ENCODE measurements at regions not wholly inside any gene's neighbourhood (a gene's known extent, or its start where the extent isn't known, plus 50 kb on each side); places are given as distances from the start of the nearest gene placed in this dataset.

DNA sequence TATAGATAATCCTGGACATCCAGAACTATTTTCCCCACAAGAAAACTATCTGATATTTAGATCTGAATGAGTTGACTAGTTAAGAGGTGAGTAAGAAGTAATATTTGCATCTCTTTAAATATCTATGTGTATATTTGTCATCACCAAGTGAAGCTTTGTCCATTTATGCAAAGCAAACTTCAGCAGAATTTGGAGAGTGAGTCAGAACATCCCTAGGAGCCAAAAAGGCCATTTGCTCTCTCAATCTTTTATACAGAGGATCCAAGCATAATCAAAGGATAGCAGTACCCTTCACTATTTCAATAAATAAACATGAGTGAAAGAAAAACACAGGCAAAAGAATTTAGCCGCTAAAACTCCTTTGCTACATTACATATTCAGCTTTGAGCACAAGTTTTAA lies 454.4 kb downstream of the NR2F1-AS1 start:
- no peak overlapping the region for H3K27ac ChIP-seq
- TF ChIP-seq, protein P1, sequence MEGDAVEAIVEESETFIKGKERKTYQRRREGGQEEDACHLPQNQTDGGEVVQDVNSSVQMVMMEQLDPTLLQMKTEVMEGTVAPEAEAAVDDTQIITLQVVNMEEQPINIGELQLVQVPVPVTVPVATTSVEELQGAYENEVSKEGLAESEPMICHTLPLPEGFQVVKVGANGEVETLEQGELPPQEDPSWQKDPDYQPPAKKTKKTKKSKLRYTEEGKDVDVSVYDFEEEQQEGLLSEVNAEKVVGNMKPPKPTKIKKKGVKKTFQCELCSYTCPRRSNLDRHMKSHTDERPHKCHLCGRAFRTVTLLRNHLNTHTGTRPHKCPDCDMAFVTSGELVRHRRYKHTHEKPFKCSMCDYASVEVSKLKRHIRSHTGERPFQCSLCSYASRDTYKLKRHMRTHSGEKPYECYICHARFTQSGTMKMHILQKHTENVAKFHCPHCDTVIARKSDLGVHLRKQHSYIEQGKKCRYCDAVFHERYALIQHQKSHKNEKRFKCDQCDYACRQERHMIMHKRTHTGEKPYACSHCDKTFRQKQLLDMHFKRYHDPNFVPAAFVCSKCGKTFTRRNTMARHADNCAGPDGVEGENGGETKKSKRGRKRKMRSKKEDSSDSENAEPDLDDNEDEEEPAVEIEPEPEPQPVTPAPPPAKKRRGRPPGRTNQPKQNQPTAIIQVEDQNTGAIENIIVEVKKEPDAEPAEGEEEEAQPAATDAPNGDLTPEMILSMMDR (conservative IDR thresholded peaks at IDR 0.05): no peak

DNA sequence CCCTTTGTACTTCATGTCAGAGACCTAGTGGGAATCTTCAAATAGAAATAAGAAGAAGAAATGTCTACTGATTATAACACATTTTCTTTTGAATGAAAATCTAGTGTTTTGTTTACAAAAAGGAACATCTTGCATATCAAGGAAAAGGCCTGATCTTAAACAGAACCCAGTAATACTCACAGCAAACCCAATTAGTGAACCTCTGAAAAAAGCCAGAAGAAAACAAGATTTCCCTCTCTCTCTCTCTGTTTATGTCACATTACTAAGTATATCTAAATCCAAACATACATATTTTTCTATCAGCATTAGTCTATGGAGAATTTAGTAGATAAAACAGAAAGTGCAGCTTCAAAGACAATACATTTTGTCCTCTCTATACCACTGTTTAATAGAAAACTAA lies 457.9 kb downstream of the NR2F1-AS1 start:
- TF ChIP-seq, protein P1 (conservative IDR thresholded peaks at IDR 0.05): no peak
- no peak overlapping the region for H3K27ac ChIP-seq

DNA sequence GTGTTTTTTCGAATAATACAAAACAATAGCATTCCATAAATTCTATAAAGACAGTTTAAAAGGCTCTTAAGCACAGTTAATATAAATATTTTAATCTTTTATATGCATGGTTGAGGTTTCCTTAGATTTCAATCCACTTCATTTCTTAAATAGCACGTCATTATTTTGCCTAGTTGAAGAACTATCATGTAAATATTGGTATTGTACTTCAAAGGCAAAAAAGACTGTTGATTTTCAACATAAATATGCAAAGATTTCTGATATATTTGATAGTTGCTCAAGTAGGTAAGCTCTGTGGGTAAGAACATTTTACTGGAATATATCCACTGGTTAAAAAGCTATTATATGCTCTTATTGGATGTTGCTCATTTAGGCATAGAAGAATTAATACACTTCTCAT lies 458.6 kb downstream of the NR2F1-AS1 start:
- TF ChIP-seq, protein P1 (conservative IDR thresholded peaks at IDR 0.05): no peak

DNA sequence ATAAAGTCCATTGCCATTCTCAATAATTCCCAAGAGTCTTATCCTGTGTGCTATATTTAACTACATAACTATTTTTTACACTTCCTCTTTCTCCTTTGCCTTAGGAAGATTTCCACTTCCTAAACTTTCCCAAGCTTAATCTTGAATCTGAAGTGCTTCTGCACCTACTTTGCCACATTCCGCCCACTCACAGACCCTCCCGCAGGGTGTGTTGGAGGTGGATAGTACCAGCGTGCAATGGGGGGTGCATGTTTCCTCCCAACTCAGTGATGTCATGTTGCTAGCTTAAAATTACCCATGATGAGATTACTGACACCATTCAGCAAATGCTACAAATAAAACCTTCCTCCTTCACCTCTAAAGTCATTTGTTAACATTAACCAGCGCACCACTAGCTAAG lies 460.2 kb downstream of the NR2F1-AS1 start:
- H3K27ac ChIP-seq: no peak overlapping the region
- TF ChIP-seq, protein P1 (conservative IDR thresholded peaks at IDR 0.05): no peak

More for the DNA sequence above, 458.6 kb downstream of the NR2F1-AS1 start:
- no peak overlapping the region for H3K27ac ChIP-seq

DNA sequence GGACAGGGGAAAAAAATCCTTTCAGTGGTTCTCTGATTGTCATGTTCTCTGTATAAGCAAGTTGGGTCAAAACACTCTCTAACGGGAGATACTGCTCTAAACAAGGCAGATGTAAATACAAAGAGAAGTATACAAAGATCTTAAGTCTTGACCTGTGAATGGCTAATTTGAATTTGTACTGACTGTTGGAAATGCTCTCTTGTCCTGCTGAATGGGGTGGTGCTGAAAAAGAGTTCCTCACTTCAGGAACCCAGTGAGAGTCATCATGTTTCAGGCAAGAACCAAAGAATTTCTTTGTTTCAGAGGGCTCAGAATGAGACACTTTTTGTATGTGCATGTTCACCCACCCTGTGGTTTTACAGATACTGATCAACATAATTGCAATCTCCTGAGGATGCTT lies 461.0 kb downstream of the NR2F1-AS1 start:
- TF ChIP-seq, protein P1 (conservative IDR thresholded peaks at IDR 0.05): no peak
- H3K27ac ChIP-seq: no peak overlapping the region

DNA sequence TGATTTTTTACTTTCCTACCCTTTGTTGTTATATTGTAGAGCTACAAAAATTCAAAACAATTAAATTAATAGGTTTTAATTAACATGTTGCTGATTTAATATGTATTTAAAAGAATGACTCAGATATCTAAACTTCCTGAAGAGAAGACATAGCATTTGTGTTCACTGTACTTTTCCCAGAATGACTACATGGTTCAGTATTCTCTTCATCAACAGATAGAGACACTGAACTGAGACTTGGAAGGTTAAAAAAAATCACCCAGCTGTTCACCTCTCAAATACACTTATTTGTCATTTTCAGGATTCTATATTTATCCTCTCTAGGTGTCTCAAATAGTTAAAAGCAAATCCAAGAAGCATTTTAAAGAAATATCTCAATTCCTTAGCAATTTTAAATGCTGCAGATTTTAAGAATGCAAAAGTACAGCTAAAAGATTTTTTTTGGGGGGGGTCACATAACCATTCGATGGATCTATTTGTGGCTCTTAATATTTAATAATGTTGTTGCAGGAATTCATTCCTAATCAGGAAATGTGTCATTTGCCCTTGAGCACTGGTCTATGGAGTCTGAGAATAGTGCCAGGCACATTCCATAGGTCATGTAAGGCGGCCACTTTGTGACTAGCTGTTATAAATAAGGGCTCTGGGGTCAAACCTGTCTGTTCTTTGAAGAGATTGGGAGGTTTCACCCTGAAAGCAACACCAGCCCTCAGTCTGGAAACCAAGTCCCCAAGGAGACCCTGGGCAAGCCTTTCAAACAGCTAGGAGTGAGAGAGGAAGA lies 463.1 kb downstream of the NR2F1-AS1 start:
- H3K27ac ChIP-seq: no peak overlapping the region
- TF ChIP-seq, protein P1 (conservative IDR thresholded peaks at IDR 0.05): no peak

DNA sequence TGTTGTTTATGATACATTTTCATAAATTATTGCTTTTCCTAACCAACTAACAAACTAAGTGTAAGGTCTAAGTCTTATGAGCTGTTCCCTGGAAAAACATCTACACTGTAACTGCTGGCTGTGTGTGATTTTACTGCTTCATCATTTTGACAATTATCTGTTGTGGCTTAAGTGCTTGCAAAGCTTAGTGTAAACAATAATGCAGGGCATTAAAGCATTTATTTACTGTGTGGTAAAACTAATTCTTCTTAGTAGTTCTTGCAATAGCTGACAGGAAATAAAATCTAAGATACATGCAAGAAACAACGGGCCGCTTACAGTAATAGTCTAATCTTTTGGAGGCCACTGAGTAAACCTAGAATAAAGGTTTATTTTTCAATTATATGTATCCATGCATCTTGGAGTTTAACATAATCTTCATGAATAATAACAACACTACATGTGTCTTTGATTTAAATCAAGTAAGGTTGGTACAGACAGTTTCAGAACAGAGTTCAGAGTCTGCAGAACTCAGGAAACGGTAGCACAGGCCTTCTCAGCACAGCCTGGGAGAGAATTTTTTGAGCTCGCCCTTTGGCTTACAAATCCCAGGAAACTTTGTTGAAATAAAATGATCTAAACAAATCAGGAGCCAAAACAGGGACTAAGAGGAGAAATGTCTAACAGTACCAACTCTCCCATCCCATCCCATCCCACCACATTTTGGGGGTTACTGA lies 473.1 kb downstream of the NR2F1-AS1 start:
- TF ChIP-seq, protein P1 (conservative IDR thresholded peaks at IDR 0.05): no peak
- no peak overlapping the region for H3K27ac ChIP-seq
